ENCODE measurements at regions not wholly inside any gene's neighbourhood (a gene's known extent, or its start where the extent isn't known, plus 50 kb on each side); places are given as distances from the start of the nearest gene placed in this dataset.

DNA sequence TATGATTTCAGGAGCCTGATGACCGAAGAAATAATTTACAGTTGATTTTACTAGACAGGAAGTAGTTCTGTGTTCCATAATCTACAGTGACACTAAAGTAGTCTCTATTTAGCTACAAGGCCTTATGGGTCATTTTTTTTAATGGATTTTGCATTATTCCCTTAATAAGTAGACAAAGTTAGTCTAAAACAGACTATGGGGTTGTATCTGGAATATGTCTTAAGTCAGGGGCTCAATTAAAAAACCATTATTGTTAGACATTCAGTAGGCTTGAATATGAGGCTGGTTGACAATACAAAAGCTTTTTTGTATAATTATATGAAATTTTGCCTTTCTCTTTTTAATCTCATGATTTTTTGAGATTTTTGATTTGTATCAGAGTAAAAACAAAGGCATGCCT is 820.0 kb upstream of the SEMA6D start:
- H3K4me3 ChIP-seq (ENCODE audit: low read depth, low read length) = no peak overlapping the region
- TF ChIP-seq, protein P1, sequence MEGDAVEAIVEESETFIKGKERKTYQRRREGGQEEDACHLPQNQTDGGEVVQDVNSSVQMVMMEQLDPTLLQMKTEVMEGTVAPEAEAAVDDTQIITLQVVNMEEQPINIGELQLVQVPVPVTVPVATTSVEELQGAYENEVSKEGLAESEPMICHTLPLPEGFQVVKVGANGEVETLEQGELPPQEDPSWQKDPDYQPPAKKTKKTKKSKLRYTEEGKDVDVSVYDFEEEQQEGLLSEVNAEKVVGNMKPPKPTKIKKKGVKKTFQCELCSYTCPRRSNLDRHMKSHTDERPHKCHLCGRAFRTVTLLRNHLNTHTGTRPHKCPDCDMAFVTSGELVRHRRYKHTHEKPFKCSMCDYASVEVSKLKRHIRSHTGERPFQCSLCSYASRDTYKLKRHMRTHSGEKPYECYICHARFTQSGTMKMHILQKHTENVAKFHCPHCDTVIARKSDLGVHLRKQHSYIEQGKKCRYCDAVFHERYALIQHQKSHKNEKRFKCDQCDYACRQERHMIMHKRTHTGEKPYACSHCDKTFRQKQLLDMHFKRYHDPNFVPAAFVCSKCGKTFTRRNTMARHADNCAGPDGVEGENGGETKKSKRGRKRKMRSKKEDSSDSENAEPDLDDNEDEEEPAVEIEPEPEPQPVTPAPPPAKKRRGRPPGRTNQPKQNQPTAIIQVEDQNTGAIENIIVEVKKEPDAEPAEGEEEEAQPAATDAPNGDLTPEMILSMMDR (IDR thresholded peaks at IDR 0.05; ENCODE audit: low read depth, low read length) = no peak

- no peak overlapping the region for H3K4me3 ChIP-seq (ENCODE audit: low read depth, low read length)
- TF ChIP-seq, protein P1 (IDR thresholded peaks at IDR 0.05; ENCODE audit: low read depth, low read length) = no peak
These were observed 816.3 kb upstream of the SEMA6D start for GRCh38 chr15:46901001-46901400.

DNA sequence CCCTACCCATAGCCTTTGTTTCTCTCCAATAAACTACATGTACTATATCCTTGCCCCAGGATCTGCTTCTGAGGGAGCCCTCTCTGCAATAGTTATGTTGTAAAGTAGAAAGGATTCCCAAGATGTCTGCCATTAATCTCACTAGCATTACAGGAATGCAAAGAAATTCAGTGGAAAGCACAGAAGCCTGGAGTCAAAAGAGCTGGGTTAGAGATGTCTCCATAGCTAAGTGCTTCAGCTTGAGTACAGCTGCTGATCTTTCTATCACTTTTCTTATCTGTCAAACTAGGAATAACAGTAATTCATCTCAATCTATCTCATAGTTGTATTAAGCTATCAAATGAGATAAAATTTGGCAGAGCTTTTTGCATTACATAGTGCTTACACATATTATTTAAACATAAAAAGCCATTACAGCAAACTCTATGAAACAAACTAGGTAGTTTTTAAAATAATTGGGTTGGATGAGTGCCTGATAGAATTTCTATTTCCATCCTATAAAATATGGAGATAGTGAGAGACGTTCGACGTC is 799.5 kb upstream of the SEMA6D start:
- TF ChIP-seq, protein P1 (IDR thresholded peaks at IDR 0.05; ENCODE audit: low read depth, low read length) = no peak
- no peak overlapping the region for H3K4me3 ChIP-seq (ENCODE audit: low read depth, low read length)

DNA sequence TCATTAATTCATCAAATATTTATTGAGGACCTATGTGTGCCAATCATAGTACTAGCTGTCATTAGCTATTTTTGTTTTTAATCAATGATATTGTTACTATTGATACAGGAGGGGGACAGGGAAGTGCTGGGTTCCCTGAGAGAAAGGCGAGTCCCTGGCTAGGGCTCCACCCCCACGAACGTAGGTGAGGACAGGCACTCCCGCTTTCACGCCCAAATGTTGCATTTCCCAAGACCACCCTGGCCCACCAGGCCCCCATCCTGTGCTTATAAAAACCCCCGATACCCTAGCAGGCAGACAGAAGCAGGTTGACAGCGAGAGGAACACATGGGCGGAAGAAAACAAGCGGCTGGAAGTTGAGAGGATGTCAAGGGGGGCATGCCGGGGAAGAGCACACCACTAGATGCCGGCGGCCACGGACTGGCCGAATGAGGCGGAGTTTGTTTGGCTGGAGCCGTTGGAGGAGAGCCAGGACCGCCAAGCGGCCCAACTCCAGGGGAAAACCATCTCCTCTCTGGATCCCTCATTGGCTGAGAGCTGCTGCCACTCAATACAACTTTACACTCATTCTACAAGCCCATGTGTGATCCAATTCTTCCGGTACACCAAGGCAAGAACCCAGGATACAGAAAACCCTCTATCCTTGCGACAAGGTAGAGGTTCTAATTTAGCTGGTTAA is 798.7 kb upstream of the SEMA6D start:
- TF ChIP-seq, protein P1 (IDR thresholded peaks at IDR 0.05; ENCODE audit: low read depth, low read length) = no peak
- H3K4me3 ChIP-seq (ENCODE audit: low read depth, low read length) = no peak overlapping the region

- TF ChIP-seq, protein P1 (IDR thresholded peaks at IDR 0.05; ENCODE audit: low read depth, low read length) = no peak; the same call in 1 of the 2 replicates
- H3K4me3 ChIP-seq (ENCODE audit: low read depth, low read length) = no peak overlapping the region
These were observed 795.4 kb upstream of the SEMA6D start for GRCh38 chr15:46921891-46922290.

DNA sequence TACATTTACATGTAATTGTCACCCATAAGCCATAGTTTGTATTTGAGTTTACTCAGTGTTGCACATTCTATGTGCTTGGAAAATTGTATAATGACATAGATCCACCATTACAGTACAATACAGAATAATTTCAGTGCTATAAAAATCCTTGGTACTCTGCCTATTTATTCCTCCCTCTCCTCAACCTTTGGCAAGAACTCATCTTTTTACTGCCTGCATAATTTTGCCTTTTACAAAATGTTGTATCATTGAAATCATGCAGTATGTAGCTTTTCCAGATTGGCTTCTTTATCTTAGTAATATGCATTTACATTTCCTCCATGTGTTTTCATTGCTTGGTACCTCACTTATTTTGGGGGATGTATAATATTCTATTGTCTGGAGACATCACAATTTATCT is 786.9 kb upstream of the SEMA6D start:
- H3K4me3 ChIP-seq (ENCODE audit: low read depth, low read length) = no peak overlapping the region
- TF ChIP-seq, protein P1 (IDR thresholded peaks at IDR 0.05; ENCODE audit: low read depth, low read length) = no peak

DNA sequence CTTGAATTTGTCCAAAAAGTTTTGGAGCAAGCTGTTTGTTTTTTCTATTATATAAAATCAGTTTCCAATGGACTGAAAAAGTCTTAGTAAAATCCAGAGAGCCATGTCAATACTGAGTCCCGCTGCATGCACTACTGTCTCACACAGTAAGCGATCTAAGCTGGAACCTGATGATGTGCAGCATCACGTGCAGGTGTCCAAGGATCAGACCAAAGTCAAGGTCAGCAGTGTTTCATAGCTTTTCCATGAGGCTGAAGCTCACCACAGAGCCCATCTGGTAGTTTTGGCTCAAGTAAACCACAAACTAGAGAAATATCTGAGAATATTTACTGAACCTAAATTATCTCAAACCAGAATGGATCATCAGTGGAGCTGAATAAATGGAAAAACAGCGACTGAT is 784.0 kb upstream of the SEMA6D start:
- no peak overlapping the region for H3K4me3 ChIP-seq (ENCODE audit: low read depth, low read length)
- TF ChIP-seq, protein P1 (IDR thresholded peaks at IDR 0.05; ENCODE audit: low read depth, low read length) = no peak

Measured in WI38 (cell line).